GM19240 (cell line): ENCODE measurements at regions not wholly inside any gene's neighbourhood (a gene's known extent, or its start where the extent isn't known, plus 50 kb on each side); places are given as distances from the start of the nearest gene placed in this dataset.
"Not testable (repeated sequence)": the region's sequence is repeated elsewhere in the genome, so short reads cannot be mapped to it uniquely, and the experiment has no call there.

Source experiments
- DNase-seq: peaks from one replicate; pipeline ENCODE4 v3.0.0; 2011; ENCODE audit warnings: low spot score; ENCODE audit not compliant: insufficient read length

DNA sequence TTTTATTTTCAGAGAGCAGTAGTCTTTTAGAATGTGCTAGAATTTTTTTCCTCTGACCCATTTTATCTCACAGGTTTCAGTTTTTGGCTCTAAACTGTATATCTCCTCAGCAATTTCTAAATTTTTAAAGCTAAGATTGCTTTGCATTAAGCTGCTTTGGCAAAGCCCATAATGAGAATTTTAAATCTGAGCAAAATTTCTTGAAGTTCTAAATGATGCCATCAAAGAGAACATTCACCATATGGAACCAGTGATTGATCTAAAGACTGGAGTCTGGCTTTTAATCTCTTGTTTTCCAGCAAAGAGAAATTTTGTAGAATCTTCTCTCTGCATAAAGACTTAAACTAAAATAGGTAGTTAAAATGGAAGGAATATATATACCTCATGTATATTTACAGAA, 313.6 kb downstream of the TBC1D32 start:
- DNase-seq, result no peak

DNA sequence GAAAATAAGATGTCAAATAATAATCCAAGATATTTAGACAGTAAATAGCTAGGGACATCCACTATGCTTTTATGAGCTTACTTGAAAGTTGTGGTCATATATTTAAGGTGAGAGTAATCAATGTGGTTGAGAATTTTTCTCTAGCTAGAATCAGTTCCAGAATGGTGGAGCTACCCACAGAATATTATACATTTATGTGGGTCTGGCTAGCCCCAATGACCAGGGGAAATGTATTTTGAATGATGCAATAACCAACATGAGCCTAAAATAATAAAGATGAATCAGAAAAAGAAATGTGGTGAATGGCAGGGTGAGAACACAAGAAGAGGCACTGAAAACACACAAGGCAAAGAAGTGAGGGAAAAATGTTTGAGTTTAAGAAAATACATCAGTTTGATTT, 325.7 kb downstream of the TBC1D32 start:
- no peak for DNase-seq

DNA sequence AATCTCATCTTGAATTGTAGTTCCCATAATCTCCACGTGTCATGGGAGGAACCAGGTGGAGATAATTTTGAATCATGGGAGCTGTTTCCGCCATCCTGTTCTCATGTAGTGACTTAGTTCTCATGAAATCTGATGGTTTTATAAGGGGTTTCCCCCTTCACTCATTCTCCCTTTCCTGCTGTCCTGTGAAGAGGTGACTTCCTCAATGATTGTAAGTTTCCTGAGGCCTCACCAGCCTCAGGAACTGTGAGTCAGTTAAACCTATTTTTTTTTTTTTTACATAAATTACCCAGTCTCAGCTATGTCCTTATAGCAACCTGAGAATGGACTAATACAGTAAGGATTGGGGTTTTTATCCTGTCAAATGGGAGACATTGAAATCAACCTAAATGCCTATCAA, 328.3 kb downstream of the TBC1D32 start:
- no peak for DNase-seq

DNA sequence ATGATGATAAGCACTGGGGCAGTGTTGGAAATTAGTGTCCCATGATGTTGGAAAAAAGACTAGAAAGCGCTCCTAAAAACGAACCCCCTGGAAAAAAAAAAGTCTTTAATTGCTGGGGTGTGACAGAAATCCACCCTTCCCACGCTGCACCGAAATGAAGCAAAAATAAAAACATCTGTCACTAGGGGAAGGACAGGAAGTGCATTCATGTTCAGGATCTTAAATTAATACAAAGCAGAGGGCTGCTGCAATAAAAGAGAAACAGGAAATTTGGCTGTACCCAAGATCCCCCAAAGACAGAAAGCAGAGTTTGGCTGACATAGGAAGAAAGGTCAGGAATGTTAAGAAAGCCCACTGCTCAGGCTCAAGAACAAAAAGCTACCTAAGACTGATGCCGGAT, 333.9 kb downstream of the TBC1D32 start:
- no peak for DNase-seq

- DNase-seq, result no peak
Measured at GRCh38 chr6:120996340-120996739, 337.9 kb downstream of the TBC1D32 start.

GRCh38 chr6:120994573-120994967, 339.7 kb downstream of the TBC1D32 start:
- no peak for DNase-seq

DNA sequence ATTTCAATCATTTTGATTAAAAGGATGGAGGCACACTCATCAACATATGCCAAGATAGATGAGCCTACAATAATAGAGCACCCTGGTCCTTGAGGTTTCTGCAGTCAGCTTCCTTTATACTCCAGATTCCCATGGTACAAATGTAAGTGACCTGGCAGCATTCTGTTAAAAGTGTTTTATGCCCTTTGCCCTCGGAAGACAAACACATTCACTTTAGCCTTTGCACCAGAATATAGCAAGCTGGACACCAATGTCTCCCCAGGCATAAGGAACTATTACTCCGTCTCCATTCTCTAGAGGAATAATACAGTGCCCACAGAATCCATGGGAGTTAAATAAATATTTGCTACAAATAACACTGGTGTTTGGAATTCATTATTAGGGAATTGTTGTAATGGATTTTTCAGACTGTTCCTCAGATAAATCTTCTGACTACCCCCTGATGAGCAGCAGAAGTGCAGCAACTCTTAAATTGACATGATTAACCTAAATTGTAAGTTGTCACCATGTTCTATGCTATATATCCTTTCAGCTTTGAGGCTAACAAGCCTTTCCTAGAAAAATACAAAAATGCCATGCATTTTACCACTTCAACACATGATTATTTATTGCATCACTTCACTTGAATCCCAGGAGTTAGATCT, 340.2 kb downstream of the TBC1D32 start:
- DNase-seq, result no peak

DNA sequence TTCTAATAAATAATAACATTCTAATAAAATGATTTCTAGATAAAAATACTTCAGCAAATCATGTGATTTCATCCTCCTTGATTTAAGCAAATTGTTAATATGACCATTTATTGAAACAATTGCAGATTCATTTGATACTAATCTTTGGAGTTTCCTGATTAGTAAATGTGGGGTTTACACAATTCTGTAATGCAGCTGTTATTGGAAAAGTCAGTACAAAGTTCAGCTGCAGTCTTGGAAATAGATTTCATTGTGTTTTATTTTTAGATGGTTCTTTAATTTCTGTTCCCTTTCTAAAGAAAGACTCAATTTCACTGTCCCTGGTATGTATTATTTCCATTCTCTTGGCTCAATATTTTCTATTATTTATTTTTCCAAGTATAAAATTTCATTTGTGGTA, 342.0 kb downstream of the TBC1D32 start:
- no peak for DNase-seq

DNA sequence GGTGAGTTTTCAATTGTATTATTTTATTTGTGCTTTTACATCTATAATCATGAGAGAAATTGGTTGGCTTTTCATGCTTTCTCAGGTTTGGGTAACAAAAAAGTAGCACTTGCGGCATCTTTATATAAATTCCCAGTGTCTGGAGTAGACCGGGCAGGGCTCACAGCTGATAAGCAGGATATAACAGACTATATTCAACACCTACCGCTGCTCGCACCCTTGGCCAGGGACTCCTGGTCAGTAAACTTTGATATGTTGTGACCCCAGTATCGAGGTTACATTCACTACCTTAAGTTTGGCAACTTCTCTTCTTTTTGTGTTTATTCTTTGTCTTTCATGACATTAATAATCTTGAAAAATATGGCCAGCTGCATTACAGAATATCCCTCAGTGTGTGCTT, 343.4 kb downstream of the TBC1D32 start:
- no peak for DNase-seq

DNA sequence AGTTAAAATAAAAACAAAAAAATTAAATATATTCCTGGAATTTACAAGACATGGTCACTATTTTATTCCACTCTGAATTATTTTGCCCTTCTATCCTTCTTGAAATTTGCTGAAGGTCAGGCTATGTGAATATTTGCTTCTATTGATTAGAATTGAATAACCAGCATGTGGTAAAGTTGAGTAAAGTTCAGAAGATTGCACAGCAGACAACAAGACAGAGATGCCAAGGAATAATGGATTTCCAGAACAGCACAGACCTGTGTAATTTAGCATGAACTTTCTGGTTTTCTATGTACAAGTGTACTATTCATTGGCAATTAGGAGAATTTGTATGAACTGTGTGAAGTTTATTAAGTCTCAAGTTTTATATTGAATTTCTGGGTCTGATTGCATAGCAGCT, 352.4 kb downstream of the TBC1D32 start:
- DNase-seq, result no peak

- no peak for DNase-seq
Measured at GRCh38 chr6:120966321-120966720, 368.0 kb downstream of the TBC1D32 start.

GRCh38 chr6:120965814-120966213, 368.5 kb downstream of the TBC1D32 start:
- DNase-seq, result no peak

- DNase-seq, result no peak
Measured at GRCh38 chr6:120960761-120961160, 373.5 kb downstream of the TBC1D32 start.

DNA sequence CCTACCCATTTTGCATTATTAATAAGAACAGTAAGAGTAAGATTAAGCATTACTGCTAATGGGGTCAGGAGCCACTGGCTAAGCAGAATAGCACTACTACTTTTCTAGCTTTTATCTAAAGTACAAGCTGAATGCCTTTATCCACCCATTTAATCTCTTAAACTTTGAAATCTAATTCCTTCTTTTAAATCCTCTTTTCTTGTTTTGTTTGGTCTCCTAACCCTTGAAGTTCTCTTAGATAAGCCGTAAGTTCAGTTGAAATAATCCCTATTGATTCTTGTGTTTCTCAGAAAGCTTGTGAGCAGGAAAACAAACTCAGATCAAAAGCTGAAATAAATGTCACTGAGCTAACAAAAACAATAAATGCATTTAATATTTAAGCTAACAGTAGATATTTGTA, 380.2 kb downstream of the TBC1D32 start:
- no peak for DNase-seq

GRCh38 chr6:120951258-120951657, 383.0 kb downstream of the TBC1D32 start:
- no peak for DNase-seq

DNA sequence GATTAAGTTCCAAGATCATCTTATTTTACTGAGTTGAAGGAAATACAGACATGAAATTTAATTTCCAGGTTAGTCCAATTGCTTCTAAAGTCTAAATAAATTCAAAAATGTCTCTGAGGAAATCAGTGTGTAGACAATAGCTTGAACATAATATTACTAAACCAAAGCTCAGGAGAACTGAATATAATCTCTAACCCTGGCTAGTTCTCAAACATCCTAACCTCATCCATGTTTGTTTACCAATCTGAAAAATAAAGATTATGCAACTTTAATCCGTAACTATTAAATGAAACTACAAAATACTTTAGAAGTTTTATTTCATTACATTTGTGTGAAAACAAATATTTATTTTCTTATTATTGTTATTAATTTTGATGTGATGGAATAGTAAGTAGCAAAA, 387.2 kb downstream of the TBC1D32 start:
- DNase-seq, result no peak

- DNase-seq, result no peak
Measured at GRCh38 chr6:120945905-120946594, 388.2 kb downstream of the TBC1D32 start.

DNA sequence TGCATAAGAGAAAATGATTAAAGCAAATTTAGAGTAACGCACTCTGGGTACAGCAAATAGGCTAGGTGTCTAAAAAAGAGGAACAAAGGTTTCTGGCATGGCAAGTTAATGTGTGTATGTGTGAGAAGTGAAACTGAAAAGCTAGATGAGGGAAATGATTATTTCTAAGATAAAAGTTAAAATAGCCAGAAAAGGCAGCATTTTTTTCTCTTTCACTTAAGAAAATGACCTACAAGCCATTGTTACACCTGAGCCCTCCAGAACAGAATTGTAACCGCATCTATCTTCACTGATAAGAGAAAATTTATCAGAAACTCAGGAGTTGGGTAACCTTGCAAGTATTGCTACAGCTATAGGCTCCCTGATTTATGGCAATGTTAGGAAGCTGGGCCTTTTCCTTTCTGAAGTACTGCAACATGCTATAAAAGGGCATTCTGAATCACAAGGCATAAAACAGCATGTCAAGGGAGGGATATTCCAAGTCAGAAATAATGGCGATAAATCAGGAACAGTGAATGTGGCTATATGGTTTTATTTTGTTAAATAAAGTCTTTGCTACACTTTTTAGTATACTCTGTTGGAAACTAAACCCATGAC, 395.3 kb downstream of the TBC1D32 start:
- peak; percentile 25 for DNase-seq

DNA sequence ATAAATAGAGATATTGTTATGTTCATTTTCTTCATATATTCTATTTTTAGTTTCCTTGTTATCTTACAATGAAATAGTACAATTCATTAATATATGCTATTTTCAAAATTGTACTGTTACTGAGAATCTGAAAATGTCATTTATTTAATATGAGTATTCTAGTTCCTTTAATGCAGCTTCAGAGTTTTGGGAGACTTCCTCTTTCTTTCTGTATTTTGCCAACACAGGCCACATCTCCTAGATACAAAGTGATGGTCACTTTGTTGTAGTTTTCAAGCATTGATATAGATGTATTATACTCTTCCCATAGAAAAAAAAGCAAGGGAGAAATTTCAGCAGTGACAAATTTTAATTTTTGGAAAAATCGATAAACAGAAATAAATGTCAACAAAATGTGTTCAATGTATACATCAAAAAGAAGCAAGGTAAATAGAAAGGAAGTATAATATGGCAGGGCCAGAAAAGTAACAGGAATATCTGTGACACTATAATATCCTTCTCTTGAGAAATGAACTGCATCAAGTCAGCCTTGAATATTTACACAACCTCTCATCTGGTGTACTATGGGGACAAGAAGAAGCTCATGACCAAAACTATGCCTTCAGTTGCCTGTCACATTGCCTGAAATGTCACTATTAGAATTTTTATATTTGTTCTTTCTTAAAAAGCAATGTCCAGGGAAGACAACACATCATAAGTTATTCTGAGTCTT, 396.0 kb downstream of the TBC1D32 start:
- DNase-seq, result no peak

- no peak for DNase-seq
Measured at GRCh38 chr6:120935908-120936307, 398.4 kb downstream of the TBC1D32 start.

- no peak for DNase-seq
Measured at GRCh38 chr6:120935016-120935415, 399.3 kb downstream of the TBC1D32 start.

- not testable (repeated sequence) for DNase-seq
Measured at GRCh38 chr6:120931520-120932180, 402.6 kb downstream of the TBC1D32 start.
